WERI-Rb-1 (cell line): ENCODE measurements at regions not wholly inside any gene's neighbourhood (a gene's known extent, or its start where the extent isn't known, plus 50 kb on each side); places are given as distances from the start of the nearest gene placed in this dataset.

Experiments used
- DNase-seq: peaks from one replicate; pipeline ENCODE4 v3.0.0-alpha.2; 2020
- H3K27ac ChIP-seq: fragments of 250-450 bp; sonication (Bioruptor Pico); 2 replicates; pipeline ENCODE4 v1.5.1; 2020; ENCODE audit warnings: mild to moderate bottlenecking, moderate library complexity
- H3K27me3 ChIP-seq: fragments of 250-450 bp; sonication (Bioruptor Pico); 2 replicates; pipeline ENCODE4 v1.5.1; 2021; ENCODE audit warnings: mild to moderate bottlenecking, low read depth, moderate library complexity; ENCODE audit not compliant: insufficient read depth, severe bottlenecking
- H3K36me3 ChIP-seq: fragments of 250-450 bp; sonication (Bioruptor Pico); 2 replicates; pipeline ENCODE4 v1.5.1; 2020; ENCODE audit warnings: mild to moderate bottlenecking, moderate library complexity
- H3K4me3 ChIP-seq: 2 replicates; pipeline ENCODE4 v1.5.1; 2011; ENCODE audit warnings: low read depth, mild to moderate bottlenecking, control low read depth, low read length
- H3K9me3 ChIP-seq: fragments of 250-450 bp; sonication (Bioruptor Pico); 2 replicates; pipeline ENCODE4 v1.5.1; 2021; ENCODE audit warnings: mild to moderate bottlenecking, moderate library complexity; ENCODE audit not compliant: severe bottlenecking
- TF ChIP-seq, protein P1 (sequence below): IDR thresholded peaks from 2 replicates; pipeline ENCODE4 v1.5.1; 2011; ENCODE audit warnings: low read depth, mild to moderate bottlenecking, control low read depth, inconsistent platforms, low read length

DNA sequence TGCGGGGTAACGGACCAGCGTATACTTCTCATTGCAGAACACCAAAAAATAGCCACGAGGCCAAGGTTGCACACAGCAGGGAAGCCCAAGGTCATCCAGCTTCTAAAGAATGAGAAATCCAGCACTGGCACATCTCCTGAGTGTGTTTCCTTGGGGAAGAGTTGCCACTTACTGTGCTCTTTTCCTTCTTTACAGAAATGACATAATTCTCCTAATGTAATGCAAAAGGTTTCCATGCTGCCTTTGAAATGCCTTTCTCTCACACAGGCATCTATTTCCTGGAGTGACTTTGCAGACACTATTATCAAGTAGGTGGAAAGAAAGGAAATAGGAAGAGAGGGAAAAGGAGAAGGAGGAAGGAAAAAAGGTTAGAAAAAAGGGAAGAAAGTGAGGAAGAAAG lies 862.1 kb upstream of the CELF4 start:
- no peak overlapping the region for H3K27ac ChIP-seq
- TF ChIP-seq, protein P1, sequence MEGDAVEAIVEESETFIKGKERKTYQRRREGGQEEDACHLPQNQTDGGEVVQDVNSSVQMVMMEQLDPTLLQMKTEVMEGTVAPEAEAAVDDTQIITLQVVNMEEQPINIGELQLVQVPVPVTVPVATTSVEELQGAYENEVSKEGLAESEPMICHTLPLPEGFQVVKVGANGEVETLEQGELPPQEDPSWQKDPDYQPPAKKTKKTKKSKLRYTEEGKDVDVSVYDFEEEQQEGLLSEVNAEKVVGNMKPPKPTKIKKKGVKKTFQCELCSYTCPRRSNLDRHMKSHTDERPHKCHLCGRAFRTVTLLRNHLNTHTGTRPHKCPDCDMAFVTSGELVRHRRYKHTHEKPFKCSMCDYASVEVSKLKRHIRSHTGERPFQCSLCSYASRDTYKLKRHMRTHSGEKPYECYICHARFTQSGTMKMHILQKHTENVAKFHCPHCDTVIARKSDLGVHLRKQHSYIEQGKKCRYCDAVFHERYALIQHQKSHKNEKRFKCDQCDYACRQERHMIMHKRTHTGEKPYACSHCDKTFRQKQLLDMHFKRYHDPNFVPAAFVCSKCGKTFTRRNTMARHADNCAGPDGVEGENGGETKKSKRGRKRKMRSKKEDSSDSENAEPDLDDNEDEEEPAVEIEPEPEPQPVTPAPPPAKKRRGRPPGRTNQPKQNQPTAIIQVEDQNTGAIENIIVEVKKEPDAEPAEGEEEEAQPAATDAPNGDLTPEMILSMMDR, result no peak
- DNase-seq, result no peak
- H3K36me3 ChIP-seq, result no peaks in the 10 kb centered on the region
- no peaks in the 10 kb centered on the region for H3K9me3 ChIP-seq
- no peak overlapping the region for H3K4me3 ChIP-seq
- no peaks in the 10 kb centered on the region for H3K27me3 ChIP-seq

DNA sequence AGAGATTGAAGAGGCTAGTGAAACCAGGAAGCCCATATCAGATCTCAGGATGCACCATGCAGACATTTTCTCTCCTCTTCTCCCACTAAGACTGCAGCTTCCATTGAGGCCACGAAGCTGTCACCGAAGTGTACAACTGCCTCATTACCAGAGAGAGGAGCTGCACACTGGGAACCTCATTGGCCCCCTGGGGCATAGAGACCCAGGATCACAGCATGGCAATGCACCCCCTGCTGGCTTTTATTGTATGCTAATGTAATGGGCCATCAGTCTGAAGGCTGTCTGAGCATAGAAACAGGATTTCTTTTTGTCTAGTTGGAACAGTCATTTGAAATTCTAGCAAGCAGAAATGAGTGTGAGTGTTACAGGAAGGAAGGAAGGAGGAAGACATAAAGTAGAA lies 861.6 kb upstream of the CELF4 start:
- DNase-seq, result peak; percentile 67

DNA sequence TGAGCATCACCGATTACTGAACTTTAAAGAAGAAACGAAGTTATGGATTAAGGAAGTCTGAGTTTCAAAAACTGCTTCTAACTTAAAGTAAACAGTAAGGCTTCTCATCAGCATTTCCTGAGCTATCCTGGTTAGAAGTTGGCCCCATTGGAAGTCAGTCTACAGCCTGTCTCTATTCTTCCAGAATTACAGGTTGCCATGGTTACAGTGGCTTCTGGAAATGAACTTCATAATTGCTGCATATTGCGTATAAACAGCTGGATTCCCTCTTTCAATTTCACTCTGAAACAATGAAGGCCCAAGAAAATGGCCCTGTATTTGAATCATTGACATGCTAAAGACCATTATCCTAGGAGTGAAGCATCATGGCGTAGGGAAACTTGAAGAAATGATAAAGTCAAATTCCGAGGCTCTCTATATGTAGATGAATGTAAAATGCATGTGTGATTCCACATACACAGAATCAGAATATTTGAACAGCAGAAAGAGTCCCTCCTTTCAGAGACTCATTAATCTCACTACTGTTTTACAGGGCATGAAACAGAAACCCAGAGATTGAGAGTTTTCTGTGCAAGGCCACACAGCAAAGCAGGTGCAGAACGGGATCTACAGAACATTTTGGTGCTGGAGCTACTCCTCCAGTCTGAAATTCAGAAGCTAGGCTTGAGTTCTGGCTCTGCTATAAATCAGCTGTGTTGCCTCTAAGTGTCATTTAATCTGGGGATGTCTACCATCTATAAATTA lies 856.4 kb upstream of the CELF4 start:
- no peaks in the 10 kb centered on the region for H3K9me3 ChIP-seq
- H3K36me3 ChIP-seq, result no peaks in the 10 kb centered on the region
- no peaks in the 10 kb centered on the region for H3K27me3 ChIP-seq
- TF ChIP-seq, protein P1, result no peak
- H3K27ac ChIP-seq, result no peak overlapping the region
- H3K4me3 ChIP-seq, result no peak overlapping the region
- no peak for DNase-seq

More for the DNA sequence above, 861.6 kb upstream of the CELF4 start:
- Histone ChIP-seq H3K36me3 (no peaks in the 10 kb centered on the region), H3K9me3 (no peaks in the 10 kb centered on the region), H3K4me3 (no peak overlapping the region), H3K27me3 (no peaks in the 10 kb centered on the region), H3K27ac (no peak overlapping the region)
- TF ChIP-seq, protein P1, result peak; percentile 50; the same call in 1 of the 2 replicates

DNA sequence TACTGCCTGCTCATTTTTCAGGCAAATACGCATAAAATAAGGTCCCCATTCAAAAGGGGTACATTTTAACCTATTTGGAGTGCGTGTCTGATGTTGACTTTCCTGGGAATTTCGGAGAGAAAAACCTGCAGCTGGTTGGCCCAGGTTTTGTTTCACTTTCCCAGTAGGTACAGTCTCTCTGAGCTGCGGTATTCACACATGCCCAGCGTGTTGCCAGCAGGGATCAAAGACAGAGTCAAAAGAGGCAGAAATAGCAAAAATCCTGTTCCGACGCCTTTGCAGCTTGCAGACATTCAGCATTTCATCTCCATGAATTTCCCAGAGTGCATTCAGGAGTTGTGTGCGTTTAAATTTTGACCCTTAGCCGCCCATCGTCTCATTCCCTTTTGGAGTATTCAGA lies 855.4 kb upstream of the CELF4 start:
- no peak overlapping the region for H3K4me3 ChIP-seq
- H3K27ac ChIP-seq, result no peak overlapping the region
- H3K9me3 ChIP-seq, result no peaks in the 10 kb centered on the region
- no peaks in the 10 kb centered on the region for H3K27me3 ChIP-seq
- DNase-seq, result no peak
- TF ChIP-seq, protein P1, result no peak
- no peaks in the 10 kb centered on the region for H3K36me3 ChIP-seq

DNA sequence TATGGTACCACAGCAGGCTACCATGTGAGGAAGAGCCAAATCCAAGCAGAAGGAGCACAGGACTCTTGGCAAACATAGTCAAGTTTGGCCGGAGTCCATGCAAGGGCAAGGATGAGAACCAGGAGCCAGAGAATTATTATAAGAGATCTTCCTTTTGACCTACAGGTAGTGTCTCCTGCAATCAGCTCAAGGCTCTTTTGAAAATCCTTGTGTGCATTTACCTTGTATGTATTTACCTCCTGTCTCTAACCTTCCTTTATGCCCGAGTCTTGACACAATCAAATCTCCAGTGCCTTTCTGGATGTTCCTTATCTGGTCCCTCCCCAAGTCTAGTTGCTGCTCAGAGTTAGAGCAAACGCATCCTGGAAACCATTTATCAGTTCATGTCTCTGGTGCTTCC lies 855.0 kb upstream of the CELF4 start:
- H3K36me3 ChIP-seq, result no peaks in the 10 kb centered on the region
- no peak for DNase-seq
- H3K27me3 ChIP-seq, result no peaks in the 10 kb centered on the region
- H3K9me3 ChIP-seq, result no peaks in the 10 kb centered on the region
- no peak overlapping the region for H3K27ac ChIP-seq
- no peak overlapping the region for H3K4me3 ChIP-seq
- TF ChIP-seq, protein P1, result no peak

DNA sequence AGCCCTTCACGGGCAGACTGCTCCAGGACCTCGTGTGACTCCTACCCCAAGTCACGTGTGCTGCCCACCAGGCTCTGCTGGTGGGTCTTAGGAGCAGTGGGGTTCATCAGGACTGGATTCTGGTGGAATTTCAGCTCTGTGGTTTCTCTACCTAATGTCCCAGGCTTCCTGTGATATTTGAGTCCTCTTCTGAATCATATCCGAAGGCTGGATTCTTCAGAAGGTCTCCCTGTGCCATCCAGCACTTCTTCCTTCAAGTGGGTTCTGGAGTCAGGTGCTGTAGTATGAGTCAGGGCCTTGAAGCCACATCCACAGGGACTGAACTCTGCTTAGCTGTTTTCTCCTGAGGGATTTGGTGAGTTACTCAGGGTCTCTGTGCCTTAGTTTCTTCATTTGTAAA lies 850.2 kb upstream of the CELF4 start:
- H3K27me3 ChIP-seq, result no peaks in the 10 kb centered on the region
- no peak for DNase-seq
- no peak overlapping the region for H3K4me3 ChIP-seq
- TF ChIP-seq, protein P1, result no peak
- no peak overlapping the region for H3K27ac ChIP-seq
- H3K9me3 ChIP-seq, result no peaks in the 10 kb centered on the region
- no peaks in the 10 kb centered on the region for H3K36me3 ChIP-seq
